ENCODE measurements at regions not wholly inside any gene's neighbourhood (a gene's known extent, or its start where the extent isn't known, plus 50 kb on each side); places are given as distances from the start of the nearest gene placed in this dataset.

- TF ChIP-seq POLR2A (IDR thresholded peaks at IDR 0.05), result no peak
- TF ChIP-seq CTCF (IDR thresholded peaks at IDR 0.05), result no peak
Observed at GRCh38 chr5:173719731-173720082, 103.3 kb upstream of the BOD1 start.
